Glomerular endothelial cell (primary cell): ENCODE measurements at regions not wholly inside any gene's neighbourhood (a gene's known extent, or its start where the extent isn't known, plus 50 kb on each side); places are given as distances from the start of the nearest gene placed in this dataset.
"Not testable (repeated sequence)": the region's sequence is repeated elsewhere in the genome, so short reads cannot be mapped to it uniquely, and the experiment has no call there.

Source experiments
- DNase-seq: peaks from one replicate; pipeline ENCODE4 v3.0.0-alpha.2; 2011; ENCODE audit warnings: low read depth, low spot score; ENCODE audit errors: extremely low read depth

GRCh38 chr6:156691018-156691417 lies 86.2 kb upstream of the ARID1B start:
- DNase-seq = no peak

GRCh38 chr6:156689656-156690055 lies 87.5 kb upstream of the ARID1B start:
- no peak for DNase-seq

GRCh38 chr6:156688620-156688971 lies 88.6 kb upstream of the ARID1B start:
- DNase-seq = no peak

- DNase-seq = no peak
Observed at GRCh38 chr6:156687789-156688619, 89.2 kb upstream of the ARID1B start.

GRCh38 chr6:156686995-156687788 lies 90.0 kb upstream of the ARID1B start:
- no peak for DNase-seq

- DNase-seq = no peak
Observed at GRCh38 chr6:156686301-156686994, 90.7 kb upstream of the ARID1B start.

GRCh38 chr6:156685823-156686222 lies 91.4 kb upstream of the ARID1B start:
- DNase-seq = no peak

GRCh38 chr6:156683821-156684220 lies 93.4 kb upstream of the ARID1B start:
- DNase-seq = no peak

GRCh38 chr6:156676721-156677120 lies 100.5 kb upstream of the ARID1B start:
- DNase-seq = no peak

- DNase-seq = no peak
Observed at GRCh38 chr6:156674197-156674596, 103.0 kb upstream of the ARID1B start.

- not testable (repeated sequence) for DNase-seq
Observed at GRCh38 chr6:156670097-156670496, 107.1 kb upstream of the ARID1B start.

GRCh38 chr6:156662025-156662445 lies 115.1 kb upstream of the ARID1B start:
- no peak for DNase-seq

- DNase-seq = no peak
Observed at GRCh38 chr6:156660389-156660788, 116.8 kb upstream of the ARID1B start.

GRCh38 chr6:156659822-156660198 lies 117.4 kb upstream of the ARID1B start:
- no peak for DNase-seq

- no peak for DNase-seq
Observed at GRCh38 chr6:156658966-156659821, 118.0 kb upstream of the ARID1B start.

- DNase-seq = no peak
Observed at GRCh38 chr6:156658186-156658965, 118.8 kb upstream of the ARID1B start.

GRCh38 chr6:156657296-156657695 lies 119.9 kb upstream of the ARID1B start:
- no peak for DNase-seq

GRCh38 chr6:156654919-156655918 lies 122.0 kb upstream of the ARID1B start:
- DNase-seq = no peak
